HEK293T (cell line): ENCODE measurements at regions not wholly inside any gene's neighbourhood (a gene's known extent, or its start where the extent isn't known, plus 50 kb on each side); places are given as distances from the start of the nearest gene placed in this dataset.

Source experiments
- FOXA1 ChIP-seq: fragments of 450-650 bp; IDR thresholded peaks from 2 replicates; pipeline ENCODE4 v1.6.1; 2016; ENCODE audit warnings: mild to moderate bottlenecking
- FOXM1 ChIP-seq: fragments of 450-650 bp; IDR thresholded peaks from 2 replicates; pipeline ENCODE4 v1.6.1; 2017; ENCODE audit warnings: mild to moderate bottlenecking, borderline replicate concordance
- SP1 ChIP-seq: fragments of 450-650 bp; IDR thresholded peaks from 2 replicates; pipeline ENCODE4 v1.6.1; 2017
- ZNF384 ChIP-seq: fragments of 450-650 bp; IDR thresholded peaks from 2 replicates; pipeline ENCODE4 v1.6.1; 2016

DNA sequence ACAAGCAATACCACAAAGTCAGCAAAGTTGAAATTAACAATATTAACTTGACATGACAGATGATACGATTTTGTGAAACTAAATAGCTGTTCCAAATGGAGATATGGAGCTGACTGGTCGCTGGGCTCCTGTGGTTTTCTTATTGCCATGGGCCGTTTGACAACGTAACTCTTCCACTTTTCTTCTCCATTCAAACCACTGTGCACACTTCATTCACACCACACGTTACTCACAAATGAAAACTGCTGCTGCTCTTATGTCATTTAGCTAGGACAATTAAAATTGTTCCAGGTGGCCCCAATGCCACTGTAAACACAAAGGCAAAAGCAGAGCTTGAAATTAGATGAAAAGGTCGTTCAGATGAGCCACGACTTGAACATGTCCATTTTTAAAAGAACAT lies 94.0 kb upstream of the VGLL4 start:
- TF ChIP-seq FOXA1 (no peak), ZNF384 (no peak), SP1 (no peak), FOXM1 (no peak)
